Adrenal gland (tissue), 5 donors: ENCODE measurements at regions not wholly inside any gene's neighbourhood (a gene's known extent, or its start where the extent isn't known, plus 50 kb on each side); places are given as distances from the start of the nearest gene placed in this dataset.

ENCODE experiments used
- CTCF ChIP-seq, 6 experiments: fragments of 450-650 bp in 4 of 6; fragments of 200-600 bp in 2 of 6; sonication (generic) in 1 of 6; IDR thresholded peaks; 1 replicate in 5 of 6; 2 replicates in 1 of 6; pipeline versions ENCODE4 v1.5.1 to v1.8.0; 2016 to 2021; ENCODE audit warnings: antibody characterized with exemption in 6 of 6, mild to moderate bottlenecking in 2 of 6, moderate library complexity in 1 of 6
- POLR2A ChIP-seq, 2 donors: fragments of 450-650 bp; IDR thresholded peaks; one replicate each; pipeline ENCODE4 v1.6.1; 2017; ENCODE audit warnings: antibody characterized with exemption in 2 of 2, mild to moderate bottlenecking in 2 of 2, moderate library complexity in 1 of 2
- donor health status: DM: no; HTN: no; CAD: no.

- TF ChIP-seq CTCF (IDR thresholded peaks at IDR 0.05) (no peak), POLR2A (IDR thresholded peaks at IDR 0.05) (no peak)
Measured at GRCh38 chr4:100696531-100696930, 178.7 kb upstream of the EMCN start.
